Loucy (cell line): ENCODE measurements at regions not wholly inside any gene's neighbourhood (a gene's known extent, or its start where the extent isn't known, plus 50 kb on each side); places are given as distances from the start of the nearest gene placed in this dataset.

ENCODE experiments used
- H2AFZ ChIP-seq: fragments of 200-600 bp; sonication (generic); 2 replicates; pipeline ENCODE4 v1.6.0; 2016; ENCODE audit warnings: antibody characterized with exemption, mild to moderate bottlenecking, low read length, moderate library complexity
- H3F3A ChIP-seq: fragments of 200-600 bp; 2 replicates; pipeline ENCODE4 v1.6.0; 2016; ENCODE audit warnings: antibody characterized with exemption, low read depth, mild to moderate bottlenecking
- H3K27me3 ChIP-seq: fragments of 200-600 bp; sonication (generic); 2 replicates; pipeline ENCODE4 v1.6.1; 2014; ENCODE audit warnings: low read length, mild to moderate bottlenecking; ENCODE audit not compliant: insufficient read depth, poor library complexity, severe bottlenecking
- H3K36me3 ChIP-seq: fragments of 200-600 bp; sonication (generic); 2 replicates; pipeline ENCODE4 v1.6.1; 2016; ENCODE audit warnings: low read length; ENCODE audit not compliant: insufficient read depth
- H3K4me1 ChIP-seq: fragments of 200-600 bp; sonication (generic); 2 replicates; pipeline ENCODE4 v1.5.1; 2014; ENCODE audit warnings: low read length, mild to moderate bottlenecking; ENCODE audit not compliant: insufficient read depth, poor library complexity, severe bottlenecking
- H3K4me2 ChIP-seq: fragments of 200-600 bp; sonication (generic); 2 replicates; pipeline ENCODE4 v1.6.0; 2014; ENCODE audit warnings: antibody characterized with exemption, low read length, low read depth, mild to moderate bottlenecking; ENCODE audit not compliant: poor library complexity, severe bottlenecking
- H3K4me3 ChIP-seq: fragments of 200-600 bp; sonication (generic); 2 replicates; pipeline ENCODE4 v1.5.1; 2014; ENCODE audit warnings: low read length, mild to moderate bottlenecking, mixed read lengths; ENCODE audit not compliant: poor library complexity, severe bottlenecking
- H3K79me2 ChIP-seq: fragments of 200-600 bp; sonication (generic); 2 replicates; pipeline ENCODE4 v1.6.1; 2014; ENCODE audit warnings: low read length; ENCODE audit not compliant: insufficient read depth
- H3K9ac ChIP-seq: fragments of 200-600 bp; sonication (generic); 2 replicates; pipeline ENCODE4 v1.6.0; 2014; ENCODE audit warnings: mild to moderate bottlenecking, low read depth, low read length, moderate library complexity; ENCODE audit not compliant: poor library complexity, severe bottlenecking
- H3K9me2 ChIP-seq: fragments of 200-600 bp; sonication (generic); replicated peaks from 2 replicates; pipeline ENCODE4 v1.6.1; 2016; ENCODE audit warnings: low read depth, low read length, mixed read lengths
- H3K9me3 ChIP-seq: fragments of 200-600 bp; sonication (generic); 2 replicates; pipeline ENCODE4 v1.6.1; 2014; ENCODE audit warnings: mild to moderate bottlenecking, antibody characterized with exemption, low read length, low read depth; ENCODE audit not compliant: insufficient read depth
- H4K20me1 ChIP-seq: fragments of 200-600 bp; sonication (generic); 2 replicates; pipeline ENCODE4 v1.6.0; 2014; ENCODE audit warnings: antibody characterized with exemption, low read length, mild to moderate bottlenecking; ENCODE audit not compliant: insufficient read depth, poor library complexity, severe bottlenecking
- EZH2phosphoT487 ChIP-seq: fragments of 200-600 bp; IDR thresholded peaks from 2 replicates; pipeline ENCODE4 v1.6.1; 2018; ENCODE audit warnings: antibody characterized with exemption, mild to moderate bottlenecking, moderate library complexity, borderline replicate concordance
- TF ChIP-seq, protein P1 (sequence below): fragments of 200-600 bp; sonication (generic); conservative IDR thresholded peaks from 2 replicates; pipeline ENCODE4 v1.5.1; 2014; ENCODE audit warnings: mild to moderate bottlenecking, antibody characterized with exemption, low read length

DNA sequence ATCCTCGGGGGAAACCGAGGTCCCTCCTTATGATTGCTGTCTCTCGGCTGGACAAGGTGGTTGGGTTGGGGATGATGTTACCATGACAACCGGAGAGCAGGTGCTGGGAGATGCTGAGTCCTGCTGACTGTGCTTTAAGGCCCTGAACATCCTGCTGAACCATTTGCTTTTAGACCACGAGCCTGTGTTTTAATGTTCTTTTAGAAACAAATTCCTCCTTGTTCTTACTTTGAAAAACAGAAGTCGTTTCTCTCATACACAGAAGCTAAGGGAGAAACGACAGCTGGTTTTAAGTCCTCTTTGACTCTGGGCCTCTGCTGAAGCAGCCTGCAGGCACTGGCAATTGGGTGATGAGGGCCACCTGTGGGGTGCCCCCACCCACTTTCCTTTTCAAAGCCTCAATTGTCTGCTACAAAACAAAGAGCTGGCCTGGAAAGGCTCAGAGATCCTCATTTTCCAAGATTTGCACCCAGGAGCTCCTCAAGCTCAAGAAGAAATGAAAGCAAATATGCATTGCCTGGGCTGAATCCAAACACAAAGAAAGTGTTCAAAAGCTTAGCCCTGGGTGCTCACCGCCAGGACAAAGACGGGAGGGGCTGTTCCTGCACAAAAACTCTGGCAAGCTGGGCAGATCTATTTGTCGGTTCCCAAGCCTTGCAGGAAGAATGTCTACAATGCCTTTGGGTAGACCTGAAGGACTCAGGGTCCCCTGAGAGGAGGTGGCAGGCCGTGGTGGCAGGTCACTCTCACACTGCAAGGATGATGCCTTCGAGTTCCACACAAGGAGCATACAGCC is 90.0 kb upstream of the CLMN start:
- no peaks in the 10 kb centered on the region for H3K4me1 ChIP-seq
- H3K9me3 ChIP-seq = no peaks in the 10 kb centered on the region
- no peak overlapping the region for H3K4me3 ChIP-seq
- H3K79me2 ChIP-seq = no peaks in the 10 kb centered on the region
- H4K20me1 ChIP-seq = no peaks in the 10 kb centered on the region
- no peaks in the 10 kb centered on the region for H3K36me3 ChIP-seq
- no peaks in the 10 kb centered on the region for H3K27me3 ChIP-seq
- TF ChIP-seq, protein P1, sequence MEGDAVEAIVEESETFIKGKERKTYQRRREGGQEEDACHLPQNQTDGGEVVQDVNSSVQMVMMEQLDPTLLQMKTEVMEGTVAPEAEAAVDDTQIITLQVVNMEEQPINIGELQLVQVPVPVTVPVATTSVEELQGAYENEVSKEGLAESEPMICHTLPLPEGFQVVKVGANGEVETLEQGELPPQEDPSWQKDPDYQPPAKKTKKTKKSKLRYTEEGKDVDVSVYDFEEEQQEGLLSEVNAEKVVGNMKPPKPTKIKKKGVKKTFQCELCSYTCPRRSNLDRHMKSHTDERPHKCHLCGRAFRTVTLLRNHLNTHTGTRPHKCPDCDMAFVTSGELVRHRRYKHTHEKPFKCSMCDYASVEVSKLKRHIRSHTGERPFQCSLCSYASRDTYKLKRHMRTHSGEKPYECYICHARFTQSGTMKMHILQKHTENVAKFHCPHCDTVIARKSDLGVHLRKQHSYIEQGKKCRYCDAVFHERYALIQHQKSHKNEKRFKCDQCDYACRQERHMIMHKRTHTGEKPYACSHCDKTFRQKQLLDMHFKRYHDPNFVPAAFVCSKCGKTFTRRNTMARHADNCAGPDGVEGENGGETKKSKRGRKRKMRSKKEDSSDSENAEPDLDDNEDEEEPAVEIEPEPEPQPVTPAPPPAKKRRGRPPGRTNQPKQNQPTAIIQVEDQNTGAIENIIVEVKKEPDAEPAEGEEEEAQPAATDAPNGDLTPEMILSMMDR = no peak
- no peak for TF ChIP-seq EZH2phosphoT487
- H3K9me2 ChIP-seq = no peaks in the 10 kb centered on the region
- H2AFZ ChIP-seq = no peak overlapping the region
- H3K9ac ChIP-seq = no peak overlapping the region
- no peaks in the 10 kb centered on the region for H3F3A ChIP-seq
- H3K4me2 ChIP-seq = no peak overlapping the region

DNA sequence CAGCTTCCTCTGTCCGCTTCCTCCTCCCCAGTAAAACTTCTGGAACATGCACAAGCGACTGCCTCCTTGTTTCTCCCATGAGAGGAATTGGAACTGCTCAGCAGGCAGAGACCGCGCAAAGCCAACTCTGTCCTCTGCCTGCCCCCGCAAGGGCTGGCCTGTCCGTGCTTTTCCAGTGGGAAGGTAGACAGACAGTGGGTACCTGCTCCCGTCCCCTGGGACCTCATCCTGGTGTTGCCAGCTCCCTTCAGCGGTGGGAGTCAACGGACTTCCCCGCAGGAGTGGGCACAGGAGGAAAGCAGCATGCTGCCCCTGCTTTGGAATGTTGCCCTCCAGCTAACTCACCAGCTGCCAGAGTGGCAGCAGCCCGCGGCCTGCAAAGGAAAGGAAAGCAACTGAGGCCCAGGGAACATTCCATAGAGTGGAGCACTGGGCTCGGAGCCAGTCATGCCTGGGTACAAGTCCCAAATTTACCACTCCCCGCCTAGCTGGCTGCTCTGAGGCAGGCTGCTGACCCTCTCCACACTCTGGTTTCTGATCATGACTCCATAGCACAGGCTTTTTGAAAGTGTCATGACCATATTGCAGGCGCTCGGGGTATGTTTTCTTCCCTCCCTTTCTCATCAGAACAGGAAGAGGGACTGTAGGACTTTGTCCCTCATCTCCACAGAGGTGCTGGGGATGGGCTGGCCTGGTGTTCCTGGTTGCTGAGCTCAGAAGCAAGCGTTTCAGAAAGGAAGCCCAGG is 89.2 kb upstream of the CLMN start:
- Histone ChIP-seq H3K79me2 (no peaks in the 10 kb centered on the region), H3K9ac (no peak overlapping the region), H3K4me3 (no peak overlapping the region), H3K4me2 (no peak overlapping the region), H3K4me1 (no peaks in the 10 kb centered on the region), H4K20me1 (no peaks in the 10 kb centered on the region), H3K27me3 (no peaks in the 10 kb centered on the region), H3F3A (no peaks in the 10 kb centered on the region), H2AFZ (no peak overlapping the region), H3K36me3 (no peaks in the 10 kb centered on the region), H3K9me3 (no peaks in the 10 kb centered on the region), H3K9me2 (no peaks in the 10 kb centered on the region)
- TF ChIP-seq, protein P1 = no peak
- no peak for TF ChIP-seq EZH2phosphoT487

DNA sequence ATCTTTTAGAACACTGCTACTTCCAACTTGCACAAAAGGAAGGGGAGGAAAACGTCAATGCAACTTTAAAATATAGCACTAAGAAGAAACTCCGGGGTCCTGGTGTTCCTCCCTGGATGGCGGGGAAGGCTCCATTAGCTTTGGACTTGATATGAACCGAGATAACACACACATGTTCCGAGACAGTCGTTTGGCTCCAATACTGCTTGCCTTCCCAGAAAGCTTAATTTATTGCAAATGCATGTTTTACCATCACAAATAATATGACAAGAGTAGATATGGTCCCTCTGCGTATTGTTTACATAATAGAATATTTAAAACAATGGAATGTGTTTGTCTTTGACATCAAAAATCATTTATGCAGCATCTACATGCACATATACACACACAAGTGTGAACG is 87.6 kb upstream of the CLMN start:
- Histone ChIP-seq H3K79me2 (no peaks in the 10 kb centered on the region), H3K4me3 (no peak overlapping the region), H3K9me3 (no peaks in the 10 kb centered on the region), H3K9me2 (no peaks in the 10 kb centered on the region), H2AFZ (no peak overlapping the region), H3K36me3 (no peaks in the 10 kb centered on the region), H3K27me3 (no peaks in the 10 kb centered on the region), H3K4me1 (no peaks in the 10 kb centered on the region), H4K20me1 (no peaks in the 10 kb centered on the region), H3F3A (no peaks in the 10 kb centered on the region), H3K9ac (no peak overlapping the region), H3K4me2 (no peak overlapping the region)
- no peak for TF ChIP-seq EZH2phosphoT487
- TF ChIP-seq, protein P1 = no peak
